HEK293T (cell line): ENCODE measurements at regions not wholly inside any gene's neighbourhood (a gene's known extent, or its start where the extent isn't known, plus 50 kb on each side); places are given as distances from the start of the nearest gene placed in this dataset.

Source experiments
- ARNT ChIP-seq: fragments of 450-650 bp; IDR thresholded peaks from 2 replicates; pipeline ENCODE4 v1.6.1; 2017; ENCODE audit warnings: mild to moderate bottlenecking
- BHLHE40 ChIP-seq: fragments of 450-650 bp; IDR thresholded peaks from 2 replicates; pipeline ENCODE4 v1.6.1; 2016; ENCODE audit warnings: mild to moderate bottlenecking, moderate library complexity, borderline replicate concordance
- CTBP1 ChIP-seq: fragments of 450-650 bp; IDR thresholded peaks from 2 replicates; pipeline ENCODE4 v1.6.1; 2016; ENCODE audit warnings: borderline replicate concordance
- ELF4 ChIP-seq: fragments of 450-650 bp; IDR thresholded peaks from 2 replicates; pipeline ENCODE4 v1.6.1; 2017; ENCODE audit warnings: antibody characterized with exemption
- FOXA1 ChIP-seq: fragments of 450-650 bp; IDR thresholded peaks from 2 replicates; pipeline ENCODE4 v1.6.1; 2016; ENCODE audit warnings: mild to moderate bottlenecking
- FOXK2 ChIP-seq: fragments of 450-650 bp; IDR thresholded peaks from 2 replicates; pipeline ENCODE4 v1.6.1; 2016; ENCODE audit warnings: mild to moderate bottlenecking
- FOXM1 ChIP-seq: fragments of 450-650 bp; IDR thresholded peaks from 2 replicates; pipeline ENCODE4 v1.6.1; 2017; ENCODE audit warnings: mild to moderate bottlenecking, borderline replicate concordance
- HDGF ChIP-seq: fragments of 450-650 bp; IDR thresholded peaks from 2 replicates; pipeline ENCODE4 v1.6.1; 2017; ENCODE audit warnings: antibody characterized with exemption, borderline replicate concordance
- NFRKB ChIP-seq: fragments of 450-650 bp; IDR thresholded peaks from 2 replicates; pipeline ENCODE4 v1.6.1; 2016; ENCODE audit warnings: mild to moderate bottlenecking, moderate library complexity
- SP1 ChIP-seq: fragments of 450-650 bp; IDR thresholded peaks from 2 replicates; pipeline ENCODE4 v1.6.1; 2017
- SUZ12 ChIP-seq: fragments of 450-650 bp; IDR thresholded peaks from 2 replicates; pipeline ENCODE4 v1.6.1; 2016; ENCODE audit warnings: mild to moderate bottlenecking
- TARDBP ChIP-seq: fragments of 450-650 bp; IDR thresholded peaks from 2 replicates; pipeline ENCODE4 v1.6.1; 2016
- ZNF384 ChIP-seq: fragments of 450-650 bp; IDR thresholded peaks from 2 replicates; pipeline ENCODE4 v1.6.1; 2016

DNA sequence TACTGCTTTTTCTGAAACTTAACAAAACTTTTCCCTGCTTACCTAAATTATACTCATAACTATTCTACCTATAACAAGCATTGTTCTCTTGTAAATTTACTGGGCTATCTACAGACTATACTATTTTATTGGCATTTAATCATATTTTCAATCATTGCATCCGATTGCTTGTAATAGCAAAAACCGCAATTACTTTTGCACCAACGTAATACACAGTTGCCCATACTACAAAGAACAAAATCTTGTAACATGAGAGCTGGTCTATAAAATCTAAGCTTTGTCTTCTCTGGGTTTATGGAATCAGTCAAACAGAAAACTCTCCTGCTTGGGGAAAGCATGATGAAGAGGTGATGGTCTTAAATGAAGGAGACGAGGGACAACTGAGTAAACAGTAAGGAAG, 463.4 kb upstream of the ST6GAL2 start:
- TF ChIP-seq ZNF384 (no peak), SUZ12 (no peak), FOXA1 (no peak), SP1 (no peak), FOXM1 (no peak), ELF4 (peak; percentile 82), NFRKB (no peak), BHLHE40 (no peak), ARNT (no peak), HDGF (no peak), TARDBP (no peak), CTBP1 (no peak), FOXK2 (no peak)
